AG04450 (cell line): ENCODE measurements at regions not wholly inside any gene's neighbourhood (a gene's known extent, or its start where the extent isn't known, plus 50 kb on each side); places are given as distances from the start of the nearest gene placed in this dataset.

Experiments
- CTCF ChIA-PET: fragments of 300-600, 350-600 bp; formaldehyde crosslinking; extraction: SDS; loops from one replicate; lab custom pipeline; 2022; ENCODE audit warnings: antibody characterized with exemption, inconsistent platforms; lab: Charles Lee
- POLR2A ChIA-PET: fragments of 350-600 bp; formaldehyde crosslinking; extraction: SDS; loops from one replicate; lab custom pipeline; 2021; ENCODE audit warnings: antibody characterized with exemption, inconsistent platforms; lab: Yijun Ruan, JAX
- DNase-seq: peaks from one replicate; pipeline ENCODE4 v3.0.0-alpha.2; 2011; ENCODE audit warnings: low read depth, low spot score
- H3K27ac ChIP-seq: one replicate; pipeline ENCODE4 v1.5.1; 2012; ENCODE audit warnings: low read depth, low read length, control low read depth
- H3K27me3 ChIP-seq: one replicate; pipeline ENCODE4 v1.6.0; 2012; ENCODE audit warnings: low read length; ENCODE audit not compliant: control insufficient read depth, insufficient read depth
- H3K4me3 ChIP-seq: 2 replicates; pipeline ENCODE4 v1.5.1; 2011; ENCODE audit warnings: mild to moderate bottlenecking, low read depth, low read length, control low read depth
- H3K9me3 ChIP-seq: 2 replicates; pipeline ENCODE4 v1.5.1; 2012; ENCODE audit warnings: low read length; ENCODE audit not compliant: control insufficient read depth, insufficient read depth
- CTCF ChIP-seq: IDR thresholded peaks from 2 replicates; pipeline ENCODE4 v1.5.1; 2011; ENCODE audit warnings: low read depth, low read length, control low read depth, inconsistent platforms

GRCh38 chr9:83141887-83142286, 78.9 kb upstream of the RASEF start:
- Histone ChIP-seq H3K27me3 (no peaks in the 10 kb centered on the region), H3K9me3 (no peaks in the 10 kb centered on the region), H3K4me3 (no peak overlapping the region), H3K27ac (no peak overlapping the region)
- DNase-seq: no peak
- CTCF ChIA-PET: no interaction called here
- POLR2A ChIA-PET: no interaction called here
- TF ChIP-seq CTCF: no peak

- ChIA-PET POLR2A (no interaction called here), CTCF (no interaction called here)
- no peak overlapping the region for H3K27ac ChIP-seq
- DNase-seq: no peak
- no peak for TF ChIP-seq CTCF
- no peaks in the 10 kb centered on the region for H3K27me3 ChIP-seq
- H3K9me3 ChIP-seq: no peaks in the 10 kb centered on the region
- H3K4me3 ChIP-seq: no peak overlapping the region
Measured at GRCh38 chr9:83140061-83140460, 77.1 kb upstream of the RASEF start.

- CTCF ChIA-PET: no interaction called here
- POLR2A ChIA-PET: no interaction called here
- Histone ChIP-seq H3K9me3 (no peaks in the 10 kb centered on the region), H3K4me3 (no peak overlapping the region), H3K27ac (no peak overlapping the region), H3K27me3 (no peaks in the 10 kb centered on the region)
- DNase-seq: no peak
- TF ChIP-seq CTCF: no peak
Measured at GRCh38 chr9:83138422-83139135, 75.6 kb upstream of the RASEF start.

- DNase-seq: no peak
- Histone ChIP-seq H3K27ac (no peak overlapping the region), H3K27me3 (no peaks in the 10 kb centered on the region), H3K9me3 (peaks cover 3% of the 10 kb centered on the region; the same call in 1 of the 2 replicates), H3K4me3 (no peak overlapping the region)
- CTCF ChIA-PET: no interaction called here
- POLR2A ChIA-PET: no interaction called here
- TF ChIP-seq CTCF: no peak
Measured at GRCh38 chr9:83133316-83133715, 70.4 kb upstream of the RASEF start.

- POLR2A ChIA-PET: no interaction called here
- Histone ChIP-seq H3K27me3 (no peaks in the 10 kb centered on the region), H3K4me3 (no peak overlapping the region), H3K27ac (no peak overlapping the region), H3K9me3 (peaks cover 3% of the 10 kb centered on the region; the same call in 1 of the 2 replicates)
- no peak for DNase-seq
- CTCF ChIA-PET: no interaction called here
- TF ChIP-seq CTCF: no peak
Measured at GRCh38 chr9:83132768-83133167, 69.8 kb upstream of the RASEF start.
